A673 (cell line): ENCODE measurements at regions not wholly inside any gene's neighbourhood (a gene's known extent, or its start where the extent isn't known, plus 50 kb on each side); places are given as distances from the start of the nearest gene placed in this dataset.

Source experiments
- BruUV-seq: library from RNA; stranded (reverse); fragments of 400-500 nt; replicated peaks from 2 replicates; lab custom pipeline; 2021; lab: Mats Ljungman, UMichigan
- CTCF ChIA-PET: fragments of 300-600 bp; sonication (Branson Sonifier 250); formaldehyde crosslinking; loops from one replicate; lab custom pipeline; 2022; ENCODE audit warnings: antibody characterized with exemption; lab: Charles Lee
- POLR2A ChIA-PET: fragments of 300-600 bp; sonication (Branson Sonifier 250); formaldehyde crosslinking; loops from one replicate; lab custom pipeline; 2022; ENCODE audit warnings: antibody characterized with exemption; ENCODE audit not compliant: low non-redundant PET; lab: Charles Lee
- DNase-seq: peaks from one replicate; pipeline ENCODE4 v3.0.0-alpha.2; 2015; ENCODE audit warnings: low spot score
- H3K27ac ChIP-seq: fragments of 200-600 bp; sonication (generic); 2 replicates; pipeline ENCODE4 v1.5.1; 2016; ENCODE audit warnings: mixed run types, low read depth, mild to moderate bottlenecking, mixed read lengths, antibody characterized with exemption, low read length; ENCODE audit not compliant: poor library complexity, severe bottlenecking
- H3K27me3 ChIP-seq: fragments of 200-600 bp; sonication (generic); replicated peaks from 2 replicates; pipeline ENCODE4 v1.6.1; 2017; ENCODE audit warnings: mixed run types, low read depth, mild to moderate bottlenecking, mixed read lengths, antibody characterized with exemption, low read length; ENCODE audit not compliant: insufficient read depth, poor library complexity
- H3K36me3 ChIP-seq: fragments of 200-600 bp; sonication (generic); 2 replicates; pipeline ENCODE4 v1.6.1; 2016; ENCODE audit warnings: mixed run types, mild to moderate bottlenecking, mixed read lengths, antibody characterized with exemption, low read length; ENCODE audit not compliant: insufficient read depth, poor library complexity, severe bottlenecking
- H3K4me1 ChIP-seq: fragments of 200-600 bp; sonication (generic); 2 replicates; pipeline ENCODE4 v1.6.1; 2017; ENCODE audit warnings: mixed run types, mild to moderate bottlenecking, mixed read lengths, antibody characterized with exemption, low read length; ENCODE audit not compliant: insufficient read depth, poor library complexity, severe bottlenecking
- H3K4me3 ChIP-seq: fragments of 200-600 bp; sonication (generic); 2 replicates; pipeline ENCODE4 v1.5.1; 2016; ENCODE audit warnings: low read depth, mixed run types, mild to moderate bottlenecking, mixed read lengths, low read length; ENCODE audit not compliant: poor library complexity, severe bottlenecking
- H3K9me3 ChIP-seq: fragments of 200-600 bp; sonication (generic); 2 replicates; pipeline ENCODE4 v1.6.1; 2016; ENCODE audit warnings: mixed run types, low read depth, mild to moderate bottlenecking, mixed read lengths, antibody characterized with exemption, low read length; ENCODE audit not compliant: poor library complexity, severe bottlenecking
- CTCF ChIP-seq: fragments of 300-800, 200-600 bp; sonication (generic); conservative IDR thresholded peaks from 2 replicates; pipeline ENCODE4 v1.5.1; 2017; ENCODE audit warnings: low read depth, mild to moderate bottlenecking, antibody characterized with exemption, low read length, moderate library complexity, mixed read lengths
- EZH2 ChIP-seq: fragments of 200-600 bp; sonication (generic); IDR thresholded peaks from 2 replicates; pipeline ENCODE4 v1.6.1; 2017; ENCODE audit warnings: borderline replicate concordance, low read depth, mild to moderate bottlenecking, mixed read lengths, antibody characterized with exemption, low read length; ENCODE audit not compliant: poor library complexity, severe bottlenecking
- intact Hi-C: fragments of 100-400 bp; cut with micrococcal nuclease; formaldehyde crosslinking; loops from one replicate; pipeline ENCODE4 v1.10.0; 2022; ENCODE audit not compliant: unreplicated experiment

- Histone ChIP-seq H3K27me3 (no peaks in the 10 kb centered on the region), H3K4me3 (no peak overlapping the region), H3K27ac (no peak overlapping the region), H3K4me1 (no peaks in the 10 kb centered on the region), H3K9me3 (no peaks in the 10 kb centered on the region), H3K36me3 (no peaks in the 10 kb centered on the region)
- CTCF ChIA-PET, result no interaction called here
- no peak for TF ChIP-seq EZH2
- no peak for TF ChIP-seq CTCF
- POLR2A ChIA-PET, result no interaction called here
- BruUV-seq, result no TSS peak
- intact Hi-C loops, result no loop called here
- DNase-seq, result no peak
Measured at GRCh38 chr15:93152951-93153350, 63.9 kb upstream of the RGMA start.

GRCh38 chr15:93152360-93152759 lies 63.3 kb upstream of the RGMA start:
- no peaks in the 10 kb centered on the region for H3K27me3 ChIP-seq
- H3K4me1 ChIP-seq, result no peaks in the 10 kb centered on the region
- ChIA-PET CTCF (no interaction called here), POLR2A (no interaction called here)
- H3K4me3 ChIP-seq, result no peak overlapping the region
- no peak for DNase-seq
- intact Hi-C loops, result no loop called here
- TF ChIP-seq EZH2, result no peak
- no peak for TF ChIP-seq CTCF
- no peaks in the 10 kb centered on the region for H3K9me3 ChIP-seq
- H3K36me3 ChIP-seq, result no peaks in the 10 kb centered on the region
- H3K27ac ChIP-seq, result no peak overlapping the region
- no TSS peak for BruUV-seq

- no peak for TF ChIP-seq CTCF
- no peak for TF ChIP-seq EZH2
- Histone ChIP-seq H3K4me3 (no peak overlapping the region), H3K27me3 (no peaks in the 10 kb centered on the region), H3K36me3 (no peaks in the 10 kb centered on the region), H3K9me3 (no peaks in the 10 kb centered on the region), H3K27ac (no peak overlapping the region), H3K4me1 (no peaks in the 10 kb centered on the region)
- ChIA-PET CTCF (no interaction called here), POLR2A (no interaction called here)
- intact Hi-C loops, result no loop called here
- BruUV-seq, result no TSS peak
- DNase-seq, result no peak
Measured at GRCh38 chr15:93150910-93151881, 62.2 kb upstream of the RGMA start.
